Retinal pigment epithelial cell (primary cell): ENCODE measurements at regions not wholly inside any gene's neighbourhood (a gene's known extent, or its start where the extent isn't known, plus 50 kb on each side); places are given as distances from the start of the nearest gene placed in this dataset.
"Not testable (repeated sequence)": the region's sequence is repeated elsewhere in the genome, so short reads cannot be mapped to it uniquely, and the experiment has no call there.

Source experiments
- DNase-seq: peaks from one replicate; pipeline ENCODE4 v3.0.0-alpha.2; 2010; ENCODE audit warnings: low read depth
- H3K4me3 ChIP-seq: 2 replicates; pipeline ENCODE4 v1.5.1; 2011; ENCODE audit warnings: mild to moderate bottlenecking, low read length, control low read depth, moderate library complexity
- TF ChIP-seq, protein P1 (sequence below): conservative IDR thresholded peaks from 2 replicates; pipeline ENCODE4 v1.5.1; 2011; ENCODE audit warnings: low read depth, low read length, control low read depth, inconsistent platforms

DNA sequence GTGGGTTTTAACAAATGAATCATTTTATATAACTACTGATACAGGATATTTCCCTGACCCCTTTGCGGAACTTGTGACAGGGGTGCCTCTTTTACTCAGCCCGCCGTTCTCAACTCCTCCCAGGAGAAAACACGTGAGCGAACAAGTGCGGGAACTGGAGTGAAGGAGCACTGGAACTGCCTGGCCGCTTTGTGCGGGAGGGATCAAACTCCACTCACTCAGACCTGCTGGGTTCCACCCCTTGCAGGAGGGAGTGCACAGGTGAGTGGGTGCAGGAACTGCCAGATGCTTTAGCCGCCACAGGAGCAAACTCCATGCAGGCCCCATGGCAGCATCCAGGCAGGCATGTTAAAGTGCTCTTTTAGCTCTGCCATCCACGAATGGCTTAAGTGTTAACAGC lies 513.4 kb upstream of the GRM3 start:
- no peak for DNase-seq
- TF ChIP-seq, protein P1, sequence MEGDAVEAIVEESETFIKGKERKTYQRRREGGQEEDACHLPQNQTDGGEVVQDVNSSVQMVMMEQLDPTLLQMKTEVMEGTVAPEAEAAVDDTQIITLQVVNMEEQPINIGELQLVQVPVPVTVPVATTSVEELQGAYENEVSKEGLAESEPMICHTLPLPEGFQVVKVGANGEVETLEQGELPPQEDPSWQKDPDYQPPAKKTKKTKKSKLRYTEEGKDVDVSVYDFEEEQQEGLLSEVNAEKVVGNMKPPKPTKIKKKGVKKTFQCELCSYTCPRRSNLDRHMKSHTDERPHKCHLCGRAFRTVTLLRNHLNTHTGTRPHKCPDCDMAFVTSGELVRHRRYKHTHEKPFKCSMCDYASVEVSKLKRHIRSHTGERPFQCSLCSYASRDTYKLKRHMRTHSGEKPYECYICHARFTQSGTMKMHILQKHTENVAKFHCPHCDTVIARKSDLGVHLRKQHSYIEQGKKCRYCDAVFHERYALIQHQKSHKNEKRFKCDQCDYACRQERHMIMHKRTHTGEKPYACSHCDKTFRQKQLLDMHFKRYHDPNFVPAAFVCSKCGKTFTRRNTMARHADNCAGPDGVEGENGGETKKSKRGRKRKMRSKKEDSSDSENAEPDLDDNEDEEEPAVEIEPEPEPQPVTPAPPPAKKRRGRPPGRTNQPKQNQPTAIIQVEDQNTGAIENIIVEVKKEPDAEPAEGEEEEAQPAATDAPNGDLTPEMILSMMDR = no peak
- no peak overlapping the region for H3K4me3 ChIP-seq

- TF ChIP-seq, protein P1 = no peak
- no peak overlapping the region for H3K4me3 ChIP-seq
- no peak for DNase-seq
Observed at GRCh38 chr7:86123476-86123875, 520.2 kb upstream of the GRM3 start.

GRCh38 chr7:86094166-86094669 lies 549.5 kb upstream of the GRM3 start:
- no peak for DNase-seq
- TF ChIP-seq, protein P1 = no peak
- no peak overlapping the region for H3K4me3 ChIP-seq

DNA sequence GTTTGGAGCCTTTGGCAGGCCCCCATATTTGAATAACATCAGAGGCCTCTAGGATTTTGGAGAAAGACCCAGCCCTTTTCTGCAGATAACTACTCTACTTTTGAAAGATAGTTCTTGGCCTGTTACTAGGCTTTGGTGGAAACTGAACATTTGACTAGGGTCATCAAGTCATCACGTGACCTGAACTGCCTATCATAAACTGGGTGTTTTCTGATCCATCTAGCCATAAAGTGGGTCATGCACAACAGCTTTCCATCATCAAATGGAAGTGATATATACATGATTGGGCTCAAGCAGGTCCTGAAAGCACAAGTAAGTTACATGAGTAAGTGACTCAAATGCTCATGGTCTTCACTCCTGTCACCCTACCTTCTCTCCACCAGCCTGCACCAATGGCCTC lies 552.3 kb upstream of the GRM3 start:
- no peak overlapping the region for H3K4me3 ChIP-seq
- TF ChIP-seq, protein P1 = no peak
- no peak for DNase-seq

DNA sequence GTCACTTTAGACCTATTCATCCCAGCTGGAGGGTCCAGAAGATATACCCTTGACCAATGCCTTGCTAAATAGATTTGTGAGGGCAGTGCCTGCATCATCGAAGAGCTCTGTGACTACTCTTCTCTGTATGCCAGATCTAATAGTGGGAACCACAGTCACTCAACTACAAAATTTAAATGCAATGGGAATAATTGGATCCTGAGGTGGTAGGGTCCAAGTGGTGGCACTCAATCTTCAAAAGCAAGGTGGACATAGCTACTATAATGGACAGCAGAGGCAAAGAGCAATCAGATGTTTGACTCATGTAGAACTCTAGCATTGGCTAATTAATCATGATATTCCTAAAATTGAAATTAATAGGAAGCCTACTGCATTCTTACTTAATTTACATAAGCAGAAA lies 554.3 kb upstream of the GRM3 start:
- no peak overlapping the region for H3K4me3 ChIP-seq
- DNase-seq = no peak
- TF ChIP-seq, protein P1 = no peak

GRCh38 chr7:86064572-86064971 lies 579.1 kb upstream of the GRM3 start:
- DNase-seq, H3K4me3 ChIP-seq: not testable (repeated sequence)

DNA sequence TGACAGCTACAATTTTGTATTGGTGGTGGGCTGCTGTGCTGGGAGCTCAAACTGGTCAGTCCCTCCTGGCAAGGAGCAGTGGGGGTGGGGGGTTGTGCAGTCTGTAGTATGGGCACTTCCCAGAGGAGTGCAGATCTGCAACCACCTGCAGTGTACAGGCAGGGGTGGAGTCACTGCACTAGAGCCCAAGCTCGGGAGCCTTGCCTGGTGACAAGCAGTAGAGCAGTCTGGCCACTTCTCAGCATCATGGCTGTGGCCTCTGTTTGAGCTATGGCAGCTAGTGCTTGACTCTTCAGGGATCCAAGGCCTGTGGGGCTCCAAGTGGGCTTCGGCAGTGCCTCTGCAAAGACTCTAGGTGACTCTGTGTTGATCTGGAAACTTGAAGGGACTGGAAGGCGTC lies 585.1 kb upstream of the GRM3 start:
- DNase-seq = no peak
- TF ChIP-seq, protein P1 = no peak
- no peak overlapping the region for H3K4me3 ChIP-seq

DNA sequence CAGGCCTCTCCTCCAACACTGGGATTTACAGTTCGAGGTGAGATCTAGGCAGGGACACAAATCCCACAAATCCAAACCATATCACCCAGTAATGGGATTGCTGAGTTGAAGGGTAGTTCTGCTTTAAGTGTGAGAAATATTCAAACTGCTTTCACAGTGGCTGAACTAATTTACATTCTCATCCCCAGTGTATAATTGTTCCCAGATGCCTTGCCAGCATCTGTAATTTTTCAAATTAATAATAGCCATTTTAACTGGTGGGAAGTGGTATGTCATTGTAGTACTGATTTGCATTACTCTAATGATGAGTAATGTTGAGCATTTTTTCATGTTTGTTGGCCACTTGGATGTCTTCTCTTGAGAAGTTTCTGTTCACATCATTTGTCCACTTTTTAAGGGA lies 592.8 kb upstream of the GRM3 start:
- TF ChIP-seq, protein P1 = no peak
- DNase-seq = no peak
- no peak overlapping the region for H3K4me3 ChIP-seq
